ENCODE measurements at regions not wholly inside any gene's neighbourhood (a gene's known extent, or its start where the extent isn't known, plus 50 kb on each side); places are given as distances from the start of the nearest gene placed in this dataset.

DNA sequence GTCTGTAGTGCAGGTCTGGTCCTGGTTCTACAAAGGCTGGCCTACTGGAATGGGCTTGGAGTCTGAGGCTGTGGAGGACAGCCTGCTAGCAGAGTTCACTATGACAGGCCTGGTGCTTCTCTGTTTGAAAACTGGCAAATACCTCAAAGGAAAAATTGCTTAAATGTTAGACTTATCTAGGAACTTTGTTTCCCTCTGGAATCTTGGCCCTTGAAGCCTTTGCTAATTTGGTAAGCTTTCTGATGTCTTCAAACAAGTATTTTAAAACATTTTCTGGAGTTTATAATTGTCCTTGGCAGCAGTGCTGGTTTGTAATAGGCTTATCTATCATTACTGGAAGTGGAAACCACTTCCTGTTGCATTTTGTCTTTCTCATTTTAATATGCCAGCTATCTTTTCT lies 139.7 kb downstream of the TMEM26 start:
- Histone ChIP-seq H3K4me2 (replicated peaks; ENCODE audit: low read depth, low read length, poor library complexity, severe bottlenecking) (no peak overlapping the region), H3K4me3 (ENCODE audit: control extremely low read depth in 1 of 5, extremely low read depth in 1 of 5, insufficient read depth in 1 of 5, low read depth in 2 of 5, low read length in 4 of 5) (no peak overlapping the region), H3K36me3 (replicated peaks in 1 of 2; ENCODE audit: control extremely low read depth in 1 of 2, control insufficient read depth in 1 of 2, extremely low read depth in 1 of 2, insufficient read depth in 2 of 2, low read length in 1 of 2) (no peaks in the 10 kb centered on the region), H3K4me1 (ENCODE audit: control insufficient read depth in 2 of 2, insufficient read depth in 2 of 2, low read length in 2 of 2) (peaks cover 4 to 6% of the 10 kb centered on the region in 2 donors), H3K27me3 (replicated peaks in 1 of 4; ENCODE audit: control extremely low read depth in 1 of 4, control insufficient read depth in 3 of 4, insufficient read depth in 4 of 4, low read length in 3 of 4) (no peaks in the 10 kb centered on the region), H3K9me3 (ENCODE audit: control extremely low read depth in 1 of 3, control insufficient read depth in 2 of 3, insufficient read depth in 1 of 3, low read length in 2 of 3) (peaks cover 0 to 1% (median 0%) of the 10 kb centered on the region in 3 donors), H3K9ac (ENCODE audit: low read length) (no peak overlapping the region), H3K79me2 (ENCODE audit: control insufficient read depth, insufficient read depth, low read length) (no peaks in the 10 kb centered on the region), H4K20me1 (ENCODE audit: control insufficient read depth, insufficient read depth, low read length, poor library complexity, severe bottlenecking) (no peaks in the 10 kb centered on the region), H2AFZ (ENCODE audit: insufficient read depth, low read depth, low read length, poor library complexity, severe bottlenecking) (no peak overlapping the region), H3K27ac (ENCODE audit: low read length in 2 of 2) (no peak overlapping the region)
- peaks cover 12% of the 10 kb centered on the region for H3K4me1 Mint-ChIP-seq
- POLR2A ChIA-PET = no interaction called here
- H3K9me3 Mint-ChIP-seq (ENCODE audit: insufficient read depth) = no peaks in the 10 kb centered on the region
- no peak for TF ChIP-seq EZH2 (IDR thresholded peaks at IDR 0.05; ENCODE audit: borderline replicate concordance, insufficient read depth, low read depth, low read length, poor library complexity, severe bottlenecking)
- TF ChIP-seq, protein P1, sequence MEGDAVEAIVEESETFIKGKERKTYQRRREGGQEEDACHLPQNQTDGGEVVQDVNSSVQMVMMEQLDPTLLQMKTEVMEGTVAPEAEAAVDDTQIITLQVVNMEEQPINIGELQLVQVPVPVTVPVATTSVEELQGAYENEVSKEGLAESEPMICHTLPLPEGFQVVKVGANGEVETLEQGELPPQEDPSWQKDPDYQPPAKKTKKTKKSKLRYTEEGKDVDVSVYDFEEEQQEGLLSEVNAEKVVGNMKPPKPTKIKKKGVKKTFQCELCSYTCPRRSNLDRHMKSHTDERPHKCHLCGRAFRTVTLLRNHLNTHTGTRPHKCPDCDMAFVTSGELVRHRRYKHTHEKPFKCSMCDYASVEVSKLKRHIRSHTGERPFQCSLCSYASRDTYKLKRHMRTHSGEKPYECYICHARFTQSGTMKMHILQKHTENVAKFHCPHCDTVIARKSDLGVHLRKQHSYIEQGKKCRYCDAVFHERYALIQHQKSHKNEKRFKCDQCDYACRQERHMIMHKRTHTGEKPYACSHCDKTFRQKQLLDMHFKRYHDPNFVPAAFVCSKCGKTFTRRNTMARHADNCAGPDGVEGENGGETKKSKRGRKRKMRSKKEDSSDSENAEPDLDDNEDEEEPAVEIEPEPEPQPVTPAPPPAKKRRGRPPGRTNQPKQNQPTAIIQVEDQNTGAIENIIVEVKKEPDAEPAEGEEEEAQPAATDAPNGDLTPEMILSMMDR (IDR thresholded peaks at IDR 0.05) = no peak
- no peaks in the 10 kb centered on the region for H3K27me3 Mint-ChIP-seq
- no peak overlapping the region for H3K27ac Mint-ChIP-seq
- no peak for ATAC-seq (ENCODE audit: low read depth)
- H3K4me3 Mint-ChIP-seq = no peak overlapping the region
- CTCF ChIA-PET = no interaction called here
- no peak for DNase-seq
- intact Hi-C loops (cut with micrococcal nuclease) = no loop called here

DNA sequence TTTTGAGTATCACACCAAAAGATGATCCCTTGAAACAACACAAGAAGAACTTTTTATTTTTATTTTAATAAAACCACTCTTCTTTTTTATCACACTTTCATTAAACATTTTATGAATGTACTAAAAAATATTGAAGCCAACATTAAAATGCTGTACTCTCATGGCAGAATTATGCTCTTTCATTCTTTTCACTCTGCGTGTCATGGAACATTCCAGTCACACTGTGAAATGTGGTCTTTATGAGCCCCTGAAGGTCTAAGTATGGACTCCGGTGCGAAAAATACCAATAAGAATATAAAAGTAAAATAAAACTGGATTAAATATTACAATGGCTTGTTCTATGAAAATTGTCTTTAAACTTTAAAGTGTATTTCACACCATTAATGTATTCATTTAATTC lies 148.4 kb downstream of the TMEM26 start:
- Mint-ChIP-seq H3K9me3 (ENCODE audit: insufficient read depth) (no peaks in the 10 kb centered on the region), H3K4me1 (no peaks in the 10 kb centered on the region), H3K4me3 (no peak overlapping the region), H3K27ac (no peak overlapping the region), H3K27me3 (peaks cover 3% of the 10 kb centered on the region)
- Histone ChIP-seq H3K27me3 (replicated peaks in 1 of 4; ENCODE audit: control extremely low read depth in 1 of 4, control insufficient read depth in 3 of 4, insufficient read depth in 4 of 4, low read length in 3 of 4) (no peaks in the 10 kb centered on the region), H3K9ac (ENCODE audit: low read length) (no peak overlapping the region), H3K4me3 (ENCODE audit: control extremely low read depth in 1 of 5, extremely low read depth in 1 of 5, insufficient read depth in 1 of 5, low read depth in 2 of 5, low read length in 4 of 5) (no peak overlapping the region), H3K27ac (ENCODE audit: low read length in 2 of 2) (no peak overlapping the region), H3K9me3 (ENCODE audit: control extremely low read depth in 1 of 3, control insufficient read depth in 2 of 3, insufficient read depth in 1 of 3, low read length in 2 of 3) (no peaks in the 10 kb centered on the region), H3K79me2 (ENCODE audit: control insufficient read depth, insufficient read depth, low read length) (no peaks in the 10 kb centered on the region), H3K4me1 (ENCODE audit: control insufficient read depth in 2 of 2, insufficient read depth in 2 of 2, low read length in 2 of 2) (no peaks in the 10 kb centered on the region), H2AFZ (ENCODE audit: insufficient read depth, low read depth, low read length, poor library complexity, severe bottlenecking) (no peak overlapping the region), H3K4me2 (replicated peaks; ENCODE audit: low read depth, low read length, poor library complexity, severe bottlenecking) (no peak overlapping the region), H3K36me3 (replicated peaks in 1 of 2; ENCODE audit: control extremely low read depth in 1 of 2, control insufficient read depth in 1 of 2, extremely low read depth in 1 of 2, insufficient read depth in 2 of 2, low read length in 1 of 2) (no peaks in the 10 kb centered on the region), H4K20me1 (ENCODE audit: control insufficient read depth, insufficient read depth, low read length, poor library complexity, severe bottlenecking) (no peaks in the 10 kb centered on the region)
- POLR2A ChIA-PET = no interaction called here
- no CpG with 5 or more reads among the region's 3 CpGs for WGBS (ENCODE audit: insufficient coverage)
- CTCF ChIA-PET = no interaction called here
- no peak for DNase-seq
- no peak for ATAC-seq (ENCODE audit: low read depth)
- TF ChIP-seq, protein P1 (IDR thresholded peaks at IDR 0.05) = no peak
- no peak for TF ChIP-seq EZH2 (IDR thresholded peaks at IDR 0.05; ENCODE audit: borderline replicate concordance, insufficient read depth, low read depth, low read length, poor library complexity, severe bottlenecking)
- intact Hi-C loops (cut with micrococcal nuclease) = no loop called here

Data from B cell (primary cell).